GM20000 (cell line): ENCODE measurements at regions not wholly inside any gene's neighbourhood (a gene's known extent, or its start where the extent isn't known, plus 50 kb on each side); places are given as distances from the start of the nearest gene placed in this dataset.

Source experiments
- DNase-seq: peaks from one replicate; pipeline ENCODE4 v3.0.0; 2012; ENCODE audit warnings: low spot score
- TF ChIP-seq, protein P1 (sequence below): IDR thresholded peaks from 2 replicates; pipeline ENCODE4 v1.5.1; 2012; ENCODE audit warnings: mild to moderate bottlenecking, control low read depth; ENCODE audit errors: extremely low read depth, missing control alignments

DNA sequence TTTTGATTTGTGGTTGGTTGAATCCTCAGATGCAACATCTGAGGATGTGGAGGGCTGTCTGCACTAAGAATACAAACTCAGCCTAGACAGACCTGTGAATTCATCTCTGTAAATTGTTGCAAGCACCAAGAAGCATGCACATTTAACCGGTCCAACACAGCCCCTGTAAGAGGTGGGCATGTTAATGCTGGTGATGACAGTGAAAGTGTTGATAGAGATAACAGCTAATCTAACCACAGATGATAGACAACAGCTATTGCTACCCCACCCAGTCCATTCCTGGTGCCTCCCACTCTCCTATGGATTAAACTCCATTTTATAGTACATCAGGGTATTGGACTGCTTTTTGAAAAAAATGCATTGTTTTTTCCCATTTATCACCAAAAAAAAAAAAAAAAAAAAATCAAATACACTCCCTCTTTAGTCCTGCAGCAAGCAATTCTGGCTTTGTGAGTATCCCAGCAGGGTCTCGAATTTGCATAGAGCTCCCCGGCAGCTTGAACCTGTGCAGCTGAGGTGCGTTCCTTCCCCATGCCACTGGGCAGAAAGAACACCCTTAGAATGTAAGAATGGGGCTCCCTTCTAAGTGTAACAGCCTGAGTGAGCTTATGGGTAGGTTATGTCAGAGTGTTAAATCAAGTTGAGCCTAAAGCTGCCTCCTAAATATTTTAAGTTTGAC, 270.9 kb upstream of the JARID2 start:
- no peak for DNase-seq
- TF ChIP-seq, protein P1, sequence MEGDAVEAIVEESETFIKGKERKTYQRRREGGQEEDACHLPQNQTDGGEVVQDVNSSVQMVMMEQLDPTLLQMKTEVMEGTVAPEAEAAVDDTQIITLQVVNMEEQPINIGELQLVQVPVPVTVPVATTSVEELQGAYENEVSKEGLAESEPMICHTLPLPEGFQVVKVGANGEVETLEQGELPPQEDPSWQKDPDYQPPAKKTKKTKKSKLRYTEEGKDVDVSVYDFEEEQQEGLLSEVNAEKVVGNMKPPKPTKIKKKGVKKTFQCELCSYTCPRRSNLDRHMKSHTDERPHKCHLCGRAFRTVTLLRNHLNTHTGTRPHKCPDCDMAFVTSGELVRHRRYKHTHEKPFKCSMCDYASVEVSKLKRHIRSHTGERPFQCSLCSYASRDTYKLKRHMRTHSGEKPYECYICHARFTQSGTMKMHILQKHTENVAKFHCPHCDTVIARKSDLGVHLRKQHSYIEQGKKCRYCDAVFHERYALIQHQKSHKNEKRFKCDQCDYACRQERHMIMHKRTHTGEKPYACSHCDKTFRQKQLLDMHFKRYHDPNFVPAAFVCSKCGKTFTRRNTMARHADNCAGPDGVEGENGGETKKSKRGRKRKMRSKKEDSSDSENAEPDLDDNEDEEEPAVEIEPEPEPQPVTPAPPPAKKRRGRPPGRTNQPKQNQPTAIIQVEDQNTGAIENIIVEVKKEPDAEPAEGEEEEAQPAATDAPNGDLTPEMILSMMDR = no peak

DNA sequence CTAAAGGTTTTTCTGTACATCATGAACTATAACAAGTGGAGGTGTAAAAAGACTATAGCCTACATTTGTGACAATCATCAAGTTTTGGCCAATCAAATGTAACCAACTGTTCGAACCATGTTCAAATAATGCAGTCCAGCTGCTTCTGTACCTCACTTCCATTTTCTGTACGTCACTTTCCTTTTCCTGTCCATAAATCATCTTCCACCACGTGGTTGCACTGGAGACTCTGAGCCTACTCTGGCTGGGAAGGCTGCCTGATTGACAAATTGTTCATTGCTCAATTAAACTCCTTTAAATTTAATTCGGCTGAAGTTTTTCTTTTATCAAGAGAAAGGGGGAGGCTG, 270.4 kb upstream of the JARID2 start:
- TF ChIP-seq, protein P1 = no peak
- no peak for DNase-seq

DNA sequence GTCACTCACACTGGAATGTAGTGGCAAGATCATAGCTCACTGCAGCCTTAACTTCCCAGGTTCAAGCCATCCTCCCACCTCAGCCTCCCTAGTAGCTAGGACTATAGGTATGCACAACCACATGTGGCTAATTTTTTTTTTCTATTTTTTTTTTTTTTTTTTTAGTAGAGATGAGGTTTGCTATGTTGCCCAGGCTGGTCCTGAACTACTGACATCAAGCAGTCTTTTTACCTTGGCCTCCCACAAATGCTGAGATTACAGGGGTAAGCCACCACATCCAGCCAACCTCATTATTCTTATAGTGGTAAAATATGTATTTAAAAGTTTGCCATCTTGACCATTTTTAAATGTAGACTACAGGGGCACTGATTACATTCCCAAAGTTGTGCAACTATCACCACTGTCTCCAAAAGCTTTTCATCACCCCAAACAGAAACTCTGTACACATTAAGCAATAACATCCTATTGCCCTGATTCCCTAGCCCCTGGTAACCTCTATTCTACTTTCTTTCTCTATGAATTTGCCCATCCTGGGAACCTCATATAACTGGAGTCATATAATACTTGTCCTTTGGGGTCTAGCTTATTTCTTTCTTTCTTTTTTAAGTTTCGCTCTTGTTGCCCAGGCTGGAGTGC, 268.0 kb upstream of the JARID2 start:
- TF ChIP-seq, protein P1 = no peak
- no peak for DNase-seq

DNA sequence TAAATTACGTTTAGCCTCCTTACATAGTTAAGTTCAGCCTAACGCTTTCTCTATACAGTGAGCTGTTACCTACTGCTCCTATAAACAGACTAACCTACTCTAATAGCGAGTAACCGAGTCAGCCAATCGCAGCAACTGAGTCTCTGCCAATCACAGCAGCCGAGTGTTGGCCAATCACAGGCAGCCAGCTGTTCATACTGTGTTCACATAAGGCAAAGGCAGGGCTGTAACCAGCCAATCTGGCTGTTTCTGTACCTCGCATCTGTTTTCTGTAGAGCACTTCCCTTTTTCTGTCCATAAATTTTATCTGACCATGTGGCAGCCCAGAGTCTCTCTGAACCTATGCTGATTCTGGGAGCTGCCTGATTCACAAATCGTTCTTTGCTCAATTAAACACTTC, 263.9 kb upstream of the JARID2 start:
- TF ChIP-seq, protein P1 = no peak
- no peak for DNase-seq

DNA sequence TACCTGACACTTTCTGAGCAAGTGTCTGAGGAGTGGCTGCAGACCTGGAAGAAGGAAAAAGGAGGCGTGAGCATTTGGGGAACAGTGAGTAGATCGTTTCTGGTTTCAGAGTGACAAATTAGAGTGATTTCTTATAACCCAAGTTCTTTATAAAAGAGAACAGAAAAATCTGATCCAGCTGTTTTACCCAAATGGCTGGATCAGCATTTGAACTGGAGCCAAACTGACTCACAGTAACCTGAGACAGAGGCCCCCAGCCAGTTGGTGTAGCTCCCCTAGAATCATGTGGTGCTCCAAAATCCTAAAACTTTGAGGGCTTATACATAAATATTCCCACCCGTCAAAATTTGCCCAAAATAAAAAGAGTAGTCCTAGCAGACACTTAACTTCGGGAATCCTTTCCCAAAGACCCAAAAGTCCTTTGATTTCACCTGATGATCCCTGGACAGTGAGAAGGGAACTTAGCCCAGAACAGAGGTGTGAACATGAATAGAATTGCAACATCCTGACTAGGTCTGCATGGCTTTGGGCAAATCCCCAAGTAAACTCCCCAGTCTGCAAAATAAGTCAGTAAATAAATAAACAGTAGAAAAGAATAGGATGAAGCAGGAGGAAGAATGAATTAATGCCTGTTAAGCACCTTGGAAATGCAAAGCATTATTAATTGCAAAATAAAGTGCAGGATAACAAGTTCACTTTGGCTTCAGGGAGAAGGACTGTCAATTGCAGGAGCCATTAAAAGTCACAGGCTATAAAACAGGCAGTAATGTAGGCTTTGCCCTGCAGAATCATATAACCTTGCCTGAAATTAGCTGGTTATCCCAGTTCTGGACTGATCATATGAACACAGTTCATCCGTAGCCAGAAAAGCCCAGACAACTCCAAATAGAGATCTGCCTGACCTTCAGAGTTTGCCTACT, 262.0 kb upstream of the JARID2 start:
- TF ChIP-seq, protein P1 = no peak
- DNase-seq = no peak

DNA sequence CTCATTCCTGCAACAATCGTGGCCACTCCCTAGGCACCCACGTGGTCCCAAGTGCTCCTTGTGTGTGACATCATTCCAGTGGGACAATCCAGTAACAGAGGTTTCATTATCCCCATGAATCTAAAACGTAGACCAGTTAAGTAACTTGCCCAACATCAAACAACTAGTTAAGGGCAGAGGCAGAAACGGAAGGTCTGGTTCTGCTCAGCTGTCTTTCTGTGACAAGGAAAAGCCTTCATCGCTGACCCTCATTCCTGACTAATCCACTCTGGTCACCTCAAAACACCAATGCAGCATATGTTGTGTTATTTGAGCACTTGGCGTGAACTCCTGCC, 261.4 kb upstream of the JARID2 start:
- TF ChIP-seq, protein P1 = no peak
- DNase-seq = no peak

DNA sequence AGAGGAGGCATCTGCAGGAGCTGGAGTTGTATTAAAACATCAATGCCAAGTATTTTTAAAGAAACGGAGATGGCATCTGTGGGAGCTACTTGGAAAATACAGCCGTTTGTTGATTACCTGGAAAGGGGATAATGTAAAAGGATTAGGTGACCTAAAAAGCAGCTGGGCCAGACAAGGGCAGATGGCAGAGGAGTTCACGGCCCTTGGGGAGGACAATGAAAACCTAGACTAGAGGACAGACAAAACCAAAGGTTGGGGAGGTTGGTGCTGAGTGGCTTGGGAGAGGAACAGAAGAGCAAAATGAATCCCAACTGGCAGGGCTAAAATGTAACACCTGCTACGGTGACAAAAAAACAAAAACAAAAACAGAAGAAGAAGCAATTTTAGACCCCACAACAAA, 260.5 kb upstream of the JARID2 start:
- no peak for DNase-seq
- TF ChIP-seq, protein P1 = no peak
